Renal cortex interstitium (tissue), 11 donors: ENCODE measurements at regions not wholly inside any gene's neighbourhood (a gene's known extent, or its start where the extent isn't known, plus 50 kb on each side); places are given as distances from the start of the nearest gene placed in this dataset.
A peak's percentile ranks its signal among the peaks of the same experiment; 100 is the strongest.
"Not testable (repeated sequence)": the region's sequence is repeated elsewhere in the genome, so short reads cannot be mapped to it uniquely, and the experiment has no call there.

Experiments
- DNase-seq, 11 donors: peaks; one replicate each; pipeline ENCODE4 v3.0.0-alpha.2; 2013; ENCODE audit warnings: low read depth in 9 of 11, low spot score in 4 of 11; ENCODE audit errors: extremely low read depth in 1 of 11

DNA sequence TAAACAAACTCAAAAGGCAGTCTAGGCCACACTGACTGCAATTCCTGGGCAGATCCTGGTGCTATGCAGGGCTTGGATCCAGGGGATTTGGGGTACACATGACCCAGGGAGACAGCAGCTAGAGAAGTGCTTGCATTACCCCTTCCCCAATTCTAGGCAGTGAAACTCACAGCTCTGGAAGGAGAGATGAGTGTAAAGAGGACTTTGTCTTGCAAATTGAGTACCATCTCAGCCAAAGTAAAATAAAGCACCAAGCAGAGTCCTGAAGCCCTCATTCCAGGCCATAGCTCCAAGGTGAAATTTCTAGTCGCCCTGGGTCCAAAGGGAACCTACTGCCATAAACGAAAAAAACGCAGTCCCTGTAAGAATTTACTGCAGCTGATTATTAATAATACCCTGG lies 644.9 kb upstream of the FLRT2 start:
- no peak for DNase-seq

DNA sequence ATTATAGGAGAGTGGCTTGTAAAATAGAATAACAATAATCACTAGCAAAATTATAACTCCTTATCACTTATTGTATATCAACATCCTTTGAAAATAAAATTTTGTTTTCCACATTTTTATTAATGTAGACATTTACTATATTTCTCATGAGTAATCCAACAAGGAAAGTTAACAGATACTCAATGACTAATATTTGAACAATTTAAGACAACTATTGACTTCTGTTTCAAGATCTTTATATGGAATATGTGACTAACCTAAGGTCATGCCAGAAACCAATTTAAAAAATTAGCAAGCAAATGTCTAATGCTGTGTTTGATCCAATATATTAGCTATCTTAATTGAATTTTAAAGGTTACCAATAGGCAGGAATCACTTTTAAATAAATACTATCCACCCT lies 638.5 kb upstream of the FLRT2 start:
- DNase-seq: no peak

GRCh38 chr14:84894254-84894653 lies 635.7 kb upstream of the FLRT2 start:
- DNase-seq: no peak

DNA sequence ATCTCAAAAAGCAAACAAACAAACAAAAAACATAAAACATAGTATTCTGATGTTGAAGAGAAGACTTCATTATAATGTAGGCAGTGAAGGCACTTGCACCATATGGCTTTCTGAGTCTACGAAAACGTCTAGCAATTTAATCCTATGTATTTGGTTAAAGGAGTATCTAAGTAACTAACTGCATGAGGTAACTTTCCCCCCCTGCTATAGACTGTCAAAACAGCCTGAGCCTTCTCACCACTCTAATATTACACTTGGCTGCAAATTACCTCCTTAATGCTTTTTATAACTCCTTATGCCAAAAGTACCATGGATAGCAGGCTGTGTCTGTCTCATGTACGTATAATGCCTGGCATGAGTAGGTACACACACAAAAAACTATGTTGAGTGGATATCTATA lies 607.6 kb upstream of the FLRT2 start:
- DNase-seq: peak in 1 of 11 donors; percentile 4

DNA sequence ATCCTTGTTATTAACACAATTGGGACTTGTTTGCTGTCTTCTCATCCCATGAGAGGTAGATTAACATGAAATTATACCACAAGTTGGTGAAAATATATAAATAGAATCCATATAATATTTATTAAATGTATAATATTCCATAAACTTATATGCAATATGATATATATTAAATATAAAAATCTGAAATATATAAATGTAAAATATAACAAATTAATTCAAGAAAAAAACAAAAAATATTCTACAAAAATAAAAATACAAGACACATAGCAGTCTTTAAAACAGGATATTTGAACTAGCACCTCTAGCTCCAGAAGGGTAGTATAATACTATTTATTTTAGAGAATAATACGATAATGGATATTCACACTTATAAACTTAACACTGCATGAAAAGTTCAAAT lies 603.3 kb upstream of the FLRT2 start:
- DNase-seq: no peak

DNA sequence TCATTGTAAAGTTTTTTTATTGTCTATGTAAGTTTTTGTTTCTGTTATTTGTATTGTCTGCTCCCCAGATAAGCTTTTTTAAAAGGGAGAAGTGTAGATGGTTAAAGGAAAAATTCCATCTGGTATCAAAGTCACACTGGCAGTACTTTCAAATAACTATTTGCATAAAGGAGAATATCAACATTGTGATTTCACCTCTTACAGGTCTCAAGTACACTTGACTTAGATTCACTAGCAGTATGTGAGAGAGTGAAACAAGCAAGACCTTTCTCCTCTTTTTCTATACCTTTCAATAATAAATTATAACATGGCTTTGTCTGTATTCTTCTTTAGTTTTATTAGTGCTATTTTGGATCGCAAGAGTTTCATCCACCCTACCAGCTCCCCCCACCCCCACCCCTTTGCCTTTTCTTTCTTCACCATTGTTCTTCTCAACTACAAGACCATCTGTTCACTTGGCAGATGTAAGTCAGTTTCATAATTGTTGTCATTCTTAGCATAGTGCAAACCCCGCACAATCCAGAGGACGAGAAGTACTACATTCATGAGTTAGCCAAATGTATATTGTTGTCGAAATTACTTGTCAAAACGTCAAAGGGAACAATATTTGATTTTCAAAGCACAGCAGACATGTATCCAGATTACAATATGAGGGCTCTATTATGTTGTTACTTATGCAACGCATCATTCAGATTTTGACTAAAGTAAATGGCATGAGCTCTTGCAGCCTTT lies 602.7 kb upstream of the FLRT2 start:
- DNase-seq: no peak

DNA sequence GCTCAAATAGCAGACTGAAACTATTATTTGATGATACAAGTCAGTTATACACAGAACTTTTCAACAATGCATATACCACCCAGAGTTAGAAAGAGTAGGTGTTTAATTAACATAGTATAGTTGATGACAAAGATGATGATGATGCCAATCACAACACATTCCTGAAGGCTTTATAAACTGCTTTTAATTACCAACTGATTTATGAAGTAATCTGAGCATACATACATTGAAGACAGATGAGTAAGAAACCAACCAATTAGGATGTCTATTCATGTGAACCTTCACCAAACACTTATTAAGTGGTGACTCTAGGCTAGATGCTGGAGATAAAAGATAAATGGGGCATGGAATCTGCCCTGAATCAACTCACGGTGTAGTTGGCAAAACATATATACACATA lies 600.9 kb upstream of the FLRT2 start:
- DNase-seq: no peak

DNA sequence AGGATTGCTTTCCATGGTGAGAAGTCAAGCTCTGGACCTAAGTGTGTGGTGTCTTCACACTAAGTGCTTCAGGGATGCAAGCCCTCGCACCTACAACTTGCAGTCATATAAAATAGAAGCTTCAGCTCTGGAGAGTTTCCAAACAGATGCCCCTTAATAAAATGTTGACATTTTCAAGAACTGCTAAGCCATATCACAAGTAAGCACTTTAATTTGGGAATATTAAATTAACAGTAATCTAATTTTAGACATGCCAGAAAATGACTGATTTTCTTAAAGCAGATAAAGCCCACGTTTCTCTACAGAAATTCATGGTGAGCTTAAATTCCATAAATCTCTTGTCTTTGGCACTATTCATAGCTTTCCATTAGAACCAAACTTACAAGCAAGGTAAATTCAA lies 600.1 kb upstream of the FLRT2 start:
- DNase-seq: no peak

DNA sequence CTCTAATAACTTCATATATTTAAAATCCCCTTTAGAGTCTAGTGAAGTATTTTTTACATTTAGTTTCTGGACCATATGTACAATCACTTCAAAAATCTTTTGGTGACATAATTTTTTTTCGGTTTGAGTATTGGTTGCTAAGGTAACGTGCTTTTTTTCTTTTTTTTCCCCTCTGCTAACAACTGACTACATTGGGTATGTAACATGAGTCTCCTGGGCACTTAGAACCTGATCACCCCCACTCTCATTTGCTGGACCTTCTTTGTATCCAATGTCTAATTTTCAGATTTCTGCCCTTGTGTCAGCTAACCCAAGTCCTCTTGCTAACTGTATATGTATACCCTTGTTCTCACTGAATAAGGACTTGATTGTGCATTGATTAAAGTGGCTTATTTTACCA lies 592.9 kb upstream of the FLRT2 start:
- DNase-seq: no peak

DNA sequence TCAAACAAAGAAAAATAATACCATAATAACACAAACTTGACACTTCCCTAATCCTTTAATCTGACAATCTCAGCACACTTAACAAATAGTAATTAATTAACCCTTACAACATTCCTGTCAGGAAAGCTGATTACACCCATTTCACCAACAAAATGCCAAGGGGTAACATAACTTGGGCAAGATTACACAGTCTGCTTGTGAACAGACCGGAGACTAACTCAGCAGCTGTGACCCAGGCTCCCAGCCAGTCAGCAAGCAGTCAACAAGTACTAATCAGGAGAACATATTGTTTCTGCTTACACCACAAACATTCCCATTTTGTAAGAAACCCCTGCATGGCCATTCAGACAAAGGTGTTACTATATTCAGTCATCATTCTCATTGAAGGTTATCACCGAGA lies 592.5 kb upstream of the FLRT2 start:
- no peak for DNase-seq

DNA sequence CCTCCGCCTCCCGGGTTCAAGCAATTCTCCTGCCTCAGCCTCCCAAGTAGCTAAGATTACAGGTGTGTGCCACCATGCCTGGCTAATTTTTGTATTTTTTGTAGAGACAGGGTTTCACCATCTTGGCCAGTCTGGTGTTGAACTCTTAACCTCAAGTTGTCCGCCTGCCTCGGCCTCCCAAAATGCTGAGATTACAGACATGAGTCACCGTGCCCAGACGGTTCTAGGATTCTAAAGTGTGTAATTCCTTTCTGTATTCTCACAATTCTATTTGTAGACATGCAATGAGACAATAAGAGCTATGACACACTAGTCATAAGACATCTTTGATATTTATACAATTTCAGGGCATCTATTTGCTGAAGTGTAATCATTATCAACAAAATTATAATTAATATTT lies 585.0 kb upstream of the FLRT2 start:
- not testable (repeated sequence) for DNase-seq

DNA sequence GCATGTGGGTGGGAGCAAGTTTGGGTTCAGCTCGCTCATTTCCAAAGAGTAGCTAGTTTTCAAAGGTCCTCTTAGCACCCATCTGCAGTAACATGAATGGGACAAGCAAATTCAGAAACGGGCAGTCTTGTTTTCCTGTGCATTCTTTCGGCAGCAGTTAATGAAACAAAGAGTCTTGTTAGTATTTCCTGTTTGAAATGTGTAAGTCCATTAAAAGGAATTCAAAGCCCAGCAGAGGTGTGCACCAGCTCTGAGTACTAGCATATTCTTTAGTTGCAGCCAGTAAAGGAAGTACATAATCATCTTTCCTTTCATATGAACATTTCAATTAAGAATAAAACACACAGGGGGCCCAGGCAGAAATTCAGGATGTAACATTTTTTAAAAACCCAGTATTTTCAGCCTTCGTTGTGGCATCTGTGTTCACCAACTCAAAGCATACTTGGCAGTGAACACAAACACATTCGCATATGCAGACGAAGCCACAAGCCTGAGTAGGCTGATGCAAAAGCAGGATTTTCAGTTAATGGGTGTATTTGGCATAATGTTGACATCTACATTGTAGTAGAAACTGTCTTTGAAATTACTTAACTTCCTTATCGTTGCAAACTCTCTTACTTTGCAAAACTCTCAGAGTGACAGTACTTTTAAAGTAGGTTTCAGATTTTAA lies 570.0 kb upstream of the FLRT2 start:
- DNase-seq: no peak

DNA sequence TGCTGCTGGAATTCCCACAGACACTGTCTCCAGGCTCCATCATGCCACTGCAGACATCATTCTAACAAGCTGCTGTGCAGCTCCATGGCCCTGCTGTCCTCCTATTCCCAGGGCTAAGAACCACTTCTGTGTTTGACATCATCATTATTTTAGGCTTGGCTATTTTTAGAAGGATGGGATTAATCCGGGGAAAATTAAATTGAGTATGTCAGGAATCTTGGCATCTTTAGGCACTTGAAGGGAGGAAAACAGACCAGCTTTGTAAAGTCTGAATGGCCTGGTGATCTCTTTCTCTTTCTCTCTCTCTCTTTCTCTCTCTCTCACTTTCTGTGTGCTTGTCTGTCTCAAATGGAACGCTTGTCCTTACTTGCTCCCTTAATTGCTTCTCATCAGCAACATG lies 568.3 kb upstream of the FLRT2 start:
- no peak for DNase-seq

GRCh38 chr14:84963518-84963917 lies 566.4 kb upstream of the FLRT2 start:
- DNase-seq: no peak

DNA sequence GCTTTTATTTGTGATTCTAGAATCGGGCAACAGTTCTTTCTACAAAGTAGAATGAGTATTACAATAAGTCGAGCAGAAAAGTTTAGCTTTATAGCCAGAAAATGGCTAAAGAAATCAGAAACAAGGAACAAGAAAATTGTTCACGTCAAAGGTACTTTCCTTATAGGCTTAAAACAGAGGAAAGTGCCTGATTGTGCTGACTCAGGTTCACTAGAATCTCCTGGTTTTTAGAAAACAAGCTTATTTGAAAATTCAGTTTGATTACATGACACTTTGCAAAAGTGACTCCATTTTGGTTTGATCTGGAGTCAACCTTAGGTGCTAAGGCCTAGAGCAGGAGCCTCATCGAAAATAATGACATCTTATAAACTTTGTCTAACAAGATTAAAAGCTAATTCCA lies 564.7 kb upstream of the FLRT2 start:
- no peak for DNase-seq

DNA sequence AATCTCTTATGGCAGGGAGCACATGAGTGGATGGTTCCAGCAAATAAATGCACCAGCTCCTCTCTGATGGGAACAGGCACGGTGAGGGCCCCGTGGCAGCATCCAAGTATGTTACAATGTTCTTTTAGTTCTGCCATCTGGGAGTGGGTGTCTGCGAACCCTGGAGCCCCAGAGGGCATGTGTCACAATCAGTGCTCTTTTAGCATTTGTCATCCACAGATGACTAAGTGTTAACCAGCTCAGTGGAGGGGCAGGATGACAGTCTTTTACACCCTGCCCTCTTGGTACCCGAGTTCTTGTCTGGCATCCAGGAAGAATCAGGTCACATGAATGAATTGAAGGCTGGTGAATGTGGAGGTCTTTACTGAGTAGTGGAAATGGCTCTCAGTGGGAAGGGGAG lies 560.4 kb upstream of the FLRT2 start:
- DNase-seq: no peak

GRCh38 chr14:84975241-84975902 lies 554.6 kb upstream of the FLRT2 start:
- DNase-seq: peak in 2 of 11 donors; percentile 1 to 8

DNA sequence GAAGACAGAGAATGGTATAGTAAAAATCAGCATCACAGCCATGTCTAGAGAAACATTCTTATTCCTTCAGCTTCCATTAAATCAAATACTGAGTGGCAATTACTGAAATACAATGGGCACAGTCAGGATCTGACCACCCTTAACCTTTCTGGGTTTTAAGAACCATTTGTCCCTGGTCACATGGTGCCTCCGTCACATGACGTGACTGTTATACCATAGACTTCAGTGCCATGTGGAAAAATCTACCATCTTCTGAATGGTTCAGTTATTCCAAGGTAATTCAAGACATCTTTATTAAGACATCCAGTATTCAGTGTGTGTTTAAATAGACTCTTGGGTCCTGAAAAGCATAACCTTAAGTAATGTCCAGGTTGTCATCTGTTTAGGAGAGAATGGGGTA lies 553.1 kb upstream of the FLRT2 start:
- no peak for DNase-seq

GRCh38 chr14:84987042-84987441 lies 542.9 kb upstream of the FLRT2 start:
- no peak for DNase-seq

DNA sequence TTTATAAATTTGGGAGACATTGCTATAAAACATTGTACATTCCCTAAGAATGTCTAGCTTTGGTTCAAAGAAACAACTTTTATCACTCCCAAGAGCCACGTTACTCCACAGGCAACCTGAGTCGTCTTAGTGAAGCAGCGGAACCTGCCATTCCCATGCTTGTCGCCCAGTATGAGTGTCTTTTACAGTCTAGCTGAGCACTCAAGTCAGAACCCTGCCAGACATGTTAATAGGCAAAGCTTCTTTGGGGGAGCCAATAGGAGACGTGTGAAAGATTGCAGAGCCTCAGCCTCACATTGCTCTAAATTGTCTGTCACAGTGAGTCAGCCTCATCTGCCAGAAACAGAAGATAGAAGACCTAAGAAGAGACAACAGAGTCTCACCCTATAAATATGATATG lies 541.6 kb upstream of the FLRT2 start:
- no peak for DNase-seq

DNA sequence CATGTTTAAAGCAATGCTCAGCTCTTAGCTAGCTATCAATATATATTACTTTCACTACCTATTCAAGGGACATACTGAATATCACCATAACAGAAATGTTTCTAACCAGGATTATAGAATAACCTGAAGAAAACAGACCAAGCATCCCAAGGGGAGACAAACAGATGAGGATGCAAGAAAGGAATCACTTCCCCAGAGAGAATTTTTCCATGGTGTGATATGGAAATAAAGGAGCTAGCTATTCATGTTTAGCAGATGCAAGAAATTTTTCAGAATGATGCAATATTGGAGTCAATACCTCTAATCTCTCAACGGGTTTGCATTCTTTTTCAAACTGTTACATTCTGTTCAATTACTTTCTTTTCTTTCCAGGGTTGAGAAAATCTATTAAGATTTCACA lies 538.9 kb upstream of the FLRT2 start:
- DNase-seq: no peak
